ENCODE measurements at regions not wholly inside any gene's neighbourhood (a gene's known extent, or its start where the extent isn't known, plus 50 kb on each side); places are given as distances from the start of the nearest gene placed in this dataset.

DNA sequence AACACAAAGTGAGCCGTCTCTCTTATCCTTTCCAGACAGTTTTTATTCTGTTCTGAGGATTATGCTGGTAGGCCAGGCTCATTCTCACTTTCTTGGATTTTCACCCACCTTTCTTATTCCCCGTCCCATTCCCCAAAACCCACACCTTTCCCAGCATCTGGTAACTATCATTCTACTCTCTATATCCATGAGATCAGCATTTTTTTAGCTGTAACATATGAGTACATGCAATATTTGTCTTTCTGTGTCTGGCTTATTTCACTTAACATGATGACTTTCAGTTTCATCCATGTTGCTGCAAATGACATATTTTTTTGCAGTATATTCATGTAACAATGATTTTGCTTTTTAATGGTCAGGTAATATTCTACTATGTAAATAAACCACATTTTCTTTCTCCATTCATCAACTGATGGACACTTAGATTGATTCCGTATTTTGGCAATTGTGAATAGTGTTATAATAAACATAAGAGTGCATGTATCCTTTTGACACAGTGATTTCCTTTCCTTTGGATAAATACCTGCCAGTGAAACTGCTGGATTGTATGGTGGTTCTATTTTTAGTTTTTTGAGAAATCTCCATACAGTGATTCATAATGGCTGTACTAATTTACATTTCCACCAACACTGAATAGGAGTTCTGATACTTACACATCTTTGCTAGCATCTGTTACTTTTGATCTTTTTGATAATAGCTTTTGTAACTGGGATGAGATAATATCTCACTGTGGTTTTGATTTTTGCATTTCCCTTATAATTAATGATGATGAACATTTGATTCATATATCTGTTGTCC lies 289.3 kb downstream of the RPRM start:
- TF ChIP-seq, protein P1, sequence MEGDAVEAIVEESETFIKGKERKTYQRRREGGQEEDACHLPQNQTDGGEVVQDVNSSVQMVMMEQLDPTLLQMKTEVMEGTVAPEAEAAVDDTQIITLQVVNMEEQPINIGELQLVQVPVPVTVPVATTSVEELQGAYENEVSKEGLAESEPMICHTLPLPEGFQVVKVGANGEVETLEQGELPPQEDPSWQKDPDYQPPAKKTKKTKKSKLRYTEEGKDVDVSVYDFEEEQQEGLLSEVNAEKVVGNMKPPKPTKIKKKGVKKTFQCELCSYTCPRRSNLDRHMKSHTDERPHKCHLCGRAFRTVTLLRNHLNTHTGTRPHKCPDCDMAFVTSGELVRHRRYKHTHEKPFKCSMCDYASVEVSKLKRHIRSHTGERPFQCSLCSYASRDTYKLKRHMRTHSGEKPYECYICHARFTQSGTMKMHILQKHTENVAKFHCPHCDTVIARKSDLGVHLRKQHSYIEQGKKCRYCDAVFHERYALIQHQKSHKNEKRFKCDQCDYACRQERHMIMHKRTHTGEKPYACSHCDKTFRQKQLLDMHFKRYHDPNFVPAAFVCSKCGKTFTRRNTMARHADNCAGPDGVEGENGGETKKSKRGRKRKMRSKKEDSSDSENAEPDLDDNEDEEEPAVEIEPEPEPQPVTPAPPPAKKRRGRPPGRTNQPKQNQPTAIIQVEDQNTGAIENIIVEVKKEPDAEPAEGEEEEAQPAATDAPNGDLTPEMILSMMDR (IDR thresholded peaks at IDR 0.05; ENCODE audit: low read depth, low read length, poor library complexity, severe bottlenecking) = no peak
- no peak for TF ChIP-seq EZH2phosphoT487 (IDR thresholded peaks at IDR 0.05; ENCODE audit: borderline replicate concordance, low read length)

All from DOHH2 (cell line).